ENCODE measurements at regions not wholly inside any gene's neighbourhood (a gene's known extent, or its start where the extent isn't known, plus 50 kb on each side); places are given as distances from the start of the nearest gene placed in this dataset.

DNA sequence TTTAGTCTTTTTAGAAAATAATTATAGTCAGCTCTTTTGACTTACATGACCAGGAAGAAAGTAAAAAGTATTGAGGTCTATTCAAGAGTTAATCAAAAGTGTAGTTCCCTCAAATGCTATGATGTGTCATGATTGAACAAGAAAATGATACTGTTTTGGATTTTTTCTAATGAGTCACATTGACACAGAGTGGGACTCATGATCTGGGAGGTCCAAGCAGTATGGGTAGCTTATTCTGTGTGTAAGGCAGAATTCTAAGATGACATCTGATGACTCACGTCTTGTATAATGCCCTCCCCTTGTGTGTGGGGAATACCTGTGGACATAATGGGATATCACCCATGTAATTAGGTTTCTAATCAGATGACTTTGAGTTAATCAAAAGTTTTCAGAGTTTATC, 178.1 kb upstream of the DDHD1 start:
- DNase-seq: no peak

DNA sequence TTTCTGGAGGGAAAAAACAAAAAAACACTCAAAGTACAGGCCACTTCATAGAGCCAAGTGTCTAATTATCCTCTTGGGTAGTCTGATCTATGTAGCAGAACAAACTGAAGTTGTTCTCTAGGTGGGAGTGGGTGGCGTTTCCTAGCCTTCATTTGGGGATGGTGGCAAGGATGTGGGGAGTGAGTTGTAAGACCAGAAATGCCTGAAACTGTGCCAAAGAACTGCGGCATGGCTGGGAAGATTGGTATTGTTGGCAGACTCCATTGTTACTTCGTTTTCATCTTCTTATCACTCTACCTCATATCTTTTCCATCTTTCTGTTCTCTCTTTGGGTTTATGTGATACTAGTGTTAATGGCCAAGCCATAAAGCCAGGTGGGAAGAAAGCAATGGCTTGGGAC, 177.3 kb upstream of the DDHD1 start:
- DNase-seq: no peak

DNA sequence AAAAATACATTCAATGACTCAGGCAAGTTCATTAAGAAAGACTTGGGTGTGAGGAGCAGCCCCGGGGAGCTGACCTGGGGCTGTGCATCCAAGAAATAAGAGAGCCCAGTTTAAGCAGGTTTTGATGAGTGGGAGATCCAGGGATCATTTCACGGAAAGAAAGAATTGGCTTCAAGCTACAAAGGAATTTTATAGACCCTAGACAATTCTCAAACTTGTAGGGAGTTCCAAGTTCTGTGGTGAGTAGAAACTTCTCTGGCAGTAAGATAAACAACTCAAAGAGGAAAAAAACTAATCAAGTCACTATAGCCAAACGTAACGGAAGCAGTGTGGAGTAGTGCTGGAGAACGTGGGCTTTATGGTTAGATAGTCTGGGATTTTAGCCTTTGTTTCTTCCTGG, 175.7 kb upstream of the DDHD1 start:
- no peak for DNase-seq

DNA sequence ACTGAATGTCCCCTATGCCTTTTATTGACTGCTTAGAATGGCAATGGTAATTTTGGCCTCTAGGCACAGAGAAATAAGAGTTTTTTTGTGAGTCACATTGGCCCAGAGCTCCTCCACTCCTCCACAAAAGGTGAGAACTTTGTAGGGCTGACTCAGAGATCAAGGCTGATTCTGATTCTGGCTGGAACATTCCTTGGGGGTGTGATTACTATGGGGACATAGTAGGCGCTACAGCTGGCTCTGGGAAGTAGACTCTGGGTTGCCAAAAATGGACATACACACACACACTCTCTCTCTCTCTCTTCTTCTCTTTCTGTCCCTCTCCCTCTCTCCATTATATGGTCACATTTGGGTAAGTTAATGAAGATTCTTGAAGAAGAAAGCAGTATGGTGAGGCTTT, 174.6 kb upstream of the DDHD1 start:
- DNase-seq: no peak

DNA sequence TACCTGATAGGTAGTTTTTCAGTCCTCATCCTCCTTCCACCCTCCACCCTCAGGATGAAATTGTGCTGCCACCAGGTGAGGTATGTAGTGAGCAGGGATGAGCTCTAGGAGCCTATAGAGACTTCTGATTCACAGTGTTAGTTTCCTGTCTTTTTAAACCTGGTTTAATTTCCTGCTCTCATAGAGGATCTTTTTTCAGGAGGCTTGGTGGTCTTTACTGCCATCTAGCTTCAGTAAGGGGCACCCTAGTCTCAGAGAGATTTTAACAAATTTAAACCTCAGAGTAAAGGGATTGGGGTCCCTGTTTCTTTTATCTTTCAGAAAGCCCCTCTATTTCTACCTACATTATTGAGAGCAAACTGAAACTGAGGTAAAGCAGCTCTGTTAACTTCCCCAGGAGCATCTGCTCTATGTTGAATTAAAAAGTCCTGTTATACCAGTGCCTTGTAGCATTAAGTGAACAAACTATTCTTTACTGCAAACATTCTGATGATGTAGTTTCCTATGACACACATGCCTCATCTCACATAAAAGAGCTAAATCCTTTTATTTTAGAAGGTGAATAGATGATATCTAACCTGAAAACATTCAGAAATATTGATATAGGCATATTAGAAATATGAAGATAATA, 172.2 kb upstream of the DDHD1 start:
- no peak for DNase-seq

DNA sequence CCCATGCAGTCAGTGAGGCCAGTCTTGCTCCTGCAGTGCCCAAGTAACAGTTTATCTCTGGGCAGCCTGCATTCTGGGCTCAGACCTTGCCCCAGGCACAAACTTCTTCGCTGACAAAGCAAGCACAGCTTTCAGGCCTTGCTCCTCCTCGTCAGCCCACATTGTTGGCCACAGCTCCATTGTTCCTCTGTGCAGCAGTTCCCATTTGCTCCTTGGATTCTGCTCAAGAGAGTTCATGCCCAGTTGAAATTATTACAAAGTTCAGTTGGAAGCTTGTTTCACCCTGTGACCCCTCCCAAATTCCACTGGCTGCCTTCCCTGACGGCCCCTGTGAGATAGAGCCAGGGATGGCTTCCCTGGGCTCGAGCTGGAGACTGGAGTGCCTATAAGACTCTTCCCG, 163.4 kb upstream of the DDHD1 start:
- no peak for DNase-seq

DNA sequence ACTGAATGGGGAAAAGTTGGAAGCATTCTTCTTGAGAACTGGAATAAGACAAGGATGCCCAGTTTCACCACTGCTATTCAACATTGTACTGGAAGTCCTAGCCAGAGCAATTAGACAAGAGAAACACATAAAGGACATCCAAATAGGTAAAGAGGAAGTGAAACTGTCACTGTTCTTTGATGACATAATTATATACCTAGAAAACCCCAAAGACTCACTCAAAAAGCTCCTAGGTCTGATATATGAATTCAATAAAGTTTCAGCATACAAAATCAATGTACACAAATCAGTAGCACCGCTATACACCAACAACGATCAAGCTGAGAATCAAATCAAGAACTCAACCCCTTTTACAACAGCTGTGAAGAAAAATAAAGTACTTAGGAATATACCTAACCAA, 157.3 kb upstream of the DDHD1 start:
- no peak for DNase-seq

DNA sequence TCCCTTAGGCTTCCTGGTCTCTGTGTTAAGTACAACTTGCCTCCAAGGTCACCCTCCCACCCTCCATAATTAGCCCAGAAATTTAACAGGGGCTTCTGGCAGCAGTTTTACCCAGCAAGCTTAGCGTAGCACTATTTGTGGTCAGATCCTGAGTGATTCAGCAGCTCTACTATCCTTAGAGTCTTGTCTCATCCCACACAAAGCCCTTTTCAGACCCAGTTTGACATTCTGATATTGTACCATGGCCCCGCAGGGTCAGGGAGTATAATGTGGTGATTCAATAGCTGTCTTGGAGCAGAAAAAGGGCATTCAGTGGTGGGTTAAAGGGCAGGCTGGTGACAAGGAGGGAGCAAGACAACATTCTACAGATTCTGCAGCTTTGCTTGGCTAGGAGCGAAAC, 153.8 kb upstream of the DDHD1 start:
- peak; percentile 20 for DNase-seq

DNA sequence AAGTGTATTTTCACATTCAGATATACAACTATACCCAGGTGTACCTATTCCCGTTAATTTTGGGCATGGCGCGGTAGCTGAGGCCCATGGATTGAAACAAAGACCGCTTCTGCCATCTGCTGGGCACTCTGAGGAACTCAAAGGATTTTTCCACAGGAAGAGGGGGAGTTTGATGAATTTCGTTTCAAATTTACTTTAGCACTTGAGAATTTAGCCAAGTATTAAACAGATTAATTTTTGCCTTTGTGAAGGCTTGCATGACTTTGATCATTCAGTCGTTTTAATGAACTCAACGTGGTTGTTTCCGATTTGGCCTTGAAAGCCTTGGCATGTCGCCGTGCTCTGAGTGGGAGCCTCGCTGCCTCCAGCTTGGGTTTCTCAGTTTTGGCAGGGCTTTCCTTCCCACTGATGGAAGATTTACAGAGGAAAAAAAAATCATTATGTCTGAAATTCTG, 153.2 kb upstream of the DDHD1 start:
- DNase-seq: peak; percentile 72

DNA sequence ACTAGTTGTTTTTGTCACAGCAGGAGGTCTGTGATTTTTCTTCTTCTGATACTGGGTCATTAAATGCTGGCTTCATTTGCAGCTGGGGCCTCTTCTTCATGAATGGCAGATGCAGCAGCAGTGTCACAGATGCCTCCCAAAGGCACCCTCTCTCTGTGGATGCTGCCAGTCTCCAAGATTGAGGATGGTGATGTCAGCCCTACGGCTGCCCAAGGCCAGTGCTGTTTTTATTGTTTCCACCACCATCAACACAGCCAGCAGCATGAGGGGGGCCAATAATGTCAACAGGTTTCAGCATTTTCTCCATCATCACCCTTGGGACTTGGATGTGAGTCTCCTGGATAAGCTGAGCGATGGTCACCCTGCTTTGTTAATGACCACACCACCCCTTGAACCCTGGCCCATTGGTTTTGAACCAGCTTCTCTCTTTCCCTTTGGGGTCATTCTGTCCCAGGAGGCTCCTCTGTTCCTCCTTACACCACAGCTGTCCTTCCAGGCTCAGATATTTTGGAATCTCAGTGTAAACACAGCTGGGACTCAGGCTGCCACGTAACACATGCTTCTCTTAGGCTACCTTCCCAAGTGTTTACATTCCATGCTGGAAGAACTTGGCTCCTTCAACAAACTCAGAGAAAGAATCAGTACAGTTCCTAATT, 151.7 kb upstream of the DDHD1 start:
- peak; percentile 12 for DNase-seq

DNA sequence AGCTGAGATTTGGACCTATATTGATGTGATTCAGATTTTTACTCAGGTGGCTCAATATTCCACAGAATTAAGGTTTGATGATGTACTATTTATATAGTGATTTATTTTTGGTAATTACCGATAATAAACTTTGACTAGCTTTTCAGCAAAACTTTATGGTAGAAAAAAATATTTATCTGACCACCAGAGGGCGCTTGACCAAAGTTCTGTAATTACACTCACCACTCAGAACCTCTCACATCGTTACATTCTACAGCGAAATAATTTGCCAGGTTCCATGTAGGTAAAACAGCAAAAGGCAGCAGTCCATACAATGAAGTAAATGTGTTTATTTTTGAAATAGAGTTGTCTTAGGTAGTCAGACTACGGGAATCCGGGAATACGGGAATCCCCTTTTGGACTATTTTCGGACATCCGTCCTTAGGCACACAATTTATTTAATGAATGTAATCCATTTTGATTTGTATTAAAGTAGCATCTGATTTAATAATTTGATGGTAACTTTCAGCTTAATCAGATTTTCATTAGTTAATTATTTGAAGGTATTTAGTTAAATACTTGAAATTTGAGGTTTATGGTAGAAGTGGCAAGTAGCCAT, 143.0 kb upstream of the DDHD1 start:
- DNase-seq: peak; percentile 41

DNA sequence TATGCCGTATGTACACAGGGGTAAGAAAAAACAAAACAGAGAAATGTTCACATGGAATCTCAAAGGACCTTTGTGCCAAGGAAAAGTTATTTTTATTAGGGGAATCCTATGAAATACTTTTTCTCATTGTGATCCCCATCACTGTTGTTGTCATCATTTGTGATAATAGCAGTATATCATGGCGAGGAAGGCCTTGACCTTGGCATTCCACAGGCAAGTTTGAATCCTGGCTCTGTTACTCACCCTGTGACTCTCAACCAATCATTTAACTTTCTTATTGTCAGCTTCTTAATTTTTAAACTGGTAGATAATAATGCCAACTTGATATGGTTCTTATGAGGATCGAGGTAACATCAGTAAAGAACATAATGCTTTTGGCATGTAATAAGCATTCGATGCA, 142.2 kb upstream of the DDHD1 start:
- no peak for DNase-seq

DNA sequence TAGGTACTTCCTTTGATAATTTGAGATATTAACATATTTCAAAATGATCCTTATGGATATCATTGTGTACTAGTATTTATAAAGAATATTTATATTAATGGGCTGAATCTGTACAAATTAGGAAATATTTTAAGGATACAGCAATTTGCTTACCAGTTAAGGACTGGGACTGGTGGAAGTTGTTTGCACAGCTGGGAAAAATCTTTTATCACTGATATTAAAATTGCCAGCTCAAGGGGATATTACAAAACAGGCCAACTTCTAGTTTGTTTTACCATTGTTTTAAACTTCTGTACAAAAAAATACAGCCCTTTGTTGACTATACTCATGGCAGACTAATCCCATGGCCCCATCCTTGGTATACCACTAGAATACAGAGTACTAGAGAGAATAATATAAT, 133.2 kb upstream of the DDHD1 start:
- no peak for DNase-seq

DNA sequence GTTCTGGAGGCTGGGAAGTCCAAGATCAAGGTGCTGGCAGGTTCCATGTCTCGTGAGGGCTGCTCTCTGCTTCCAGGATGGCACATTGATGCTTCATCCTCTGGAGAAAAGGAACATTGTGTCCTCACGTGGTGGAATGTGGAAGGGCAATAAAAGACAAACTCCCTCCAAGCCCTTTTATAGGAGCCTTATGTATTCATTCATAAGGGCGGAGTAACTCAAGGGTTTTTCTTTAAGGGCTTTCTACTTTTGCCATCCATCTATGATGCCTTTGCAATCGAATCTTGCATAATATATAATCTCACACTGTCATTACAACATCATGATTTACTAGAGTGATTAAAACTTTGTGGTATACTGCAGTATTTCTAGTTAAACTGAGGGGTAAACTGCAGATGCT, 132.7 kb upstream of the DDHD1 start:
- no peak for DNase-seq

DNA sequence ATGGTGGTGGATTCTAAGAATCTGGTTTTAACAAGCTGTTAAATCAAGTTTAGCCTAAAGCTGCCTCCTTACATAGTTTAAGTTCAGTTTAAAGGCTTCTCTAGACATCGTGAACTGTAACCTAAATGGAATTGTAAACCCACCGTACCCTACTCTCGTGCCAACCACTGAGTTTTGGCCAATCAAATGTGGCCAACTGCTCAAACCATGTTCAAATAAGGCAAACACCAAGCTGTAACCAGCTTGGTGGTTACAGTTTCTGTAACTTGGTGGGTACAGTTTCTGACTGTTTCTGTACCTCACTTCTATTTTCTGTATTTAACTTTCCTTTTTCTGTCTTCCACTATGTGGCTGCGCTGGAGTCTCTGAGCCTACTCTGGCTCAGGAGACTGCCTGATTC, 131.9 kb upstream of the DDHD1 start:
- no peak for DNase-seq

DNA sequence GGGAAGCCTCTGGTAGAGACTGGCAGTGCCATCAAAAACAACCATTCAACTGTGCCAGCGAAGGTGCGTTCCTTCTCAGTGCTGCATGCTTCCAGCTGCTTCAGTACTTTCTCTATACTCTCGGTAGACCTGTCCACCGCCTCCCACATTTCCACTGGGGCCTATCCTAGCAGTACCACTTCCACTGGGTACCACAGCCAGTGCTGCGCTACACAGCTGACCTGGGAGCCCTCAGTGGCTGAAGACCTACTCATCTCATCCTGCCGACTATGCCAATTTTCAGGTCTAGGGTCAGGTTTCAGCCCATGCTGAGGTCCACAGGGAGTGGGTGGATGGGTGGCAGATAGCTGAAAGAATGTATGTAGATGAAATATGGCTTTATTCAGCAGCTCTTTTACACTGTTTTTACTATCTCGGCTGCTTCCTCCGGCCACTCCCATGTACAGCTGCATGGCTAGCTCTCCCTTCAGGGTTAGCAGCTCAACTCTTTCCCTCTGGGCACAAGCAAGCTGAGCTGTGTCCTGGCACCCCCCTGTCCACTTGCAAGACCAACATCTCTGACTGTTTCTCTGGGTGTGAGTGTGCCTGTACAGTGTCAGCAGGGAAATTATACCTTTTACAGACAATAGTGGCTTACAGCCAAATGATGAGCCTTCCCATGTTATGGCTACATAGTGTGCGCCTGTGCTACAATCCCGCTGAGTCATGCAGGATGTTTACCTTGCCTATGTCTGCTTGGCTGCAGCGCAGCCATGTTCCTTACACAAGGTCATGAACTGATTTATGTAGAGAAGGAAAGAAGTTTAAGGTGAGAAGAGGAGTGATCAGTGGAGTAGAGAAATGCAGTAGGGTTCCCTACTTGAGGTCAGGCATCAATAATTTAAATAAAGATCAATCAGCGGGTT, 125.7 kb upstream of the DDHD1 start:
- DNase-seq: no peak

DNA sequence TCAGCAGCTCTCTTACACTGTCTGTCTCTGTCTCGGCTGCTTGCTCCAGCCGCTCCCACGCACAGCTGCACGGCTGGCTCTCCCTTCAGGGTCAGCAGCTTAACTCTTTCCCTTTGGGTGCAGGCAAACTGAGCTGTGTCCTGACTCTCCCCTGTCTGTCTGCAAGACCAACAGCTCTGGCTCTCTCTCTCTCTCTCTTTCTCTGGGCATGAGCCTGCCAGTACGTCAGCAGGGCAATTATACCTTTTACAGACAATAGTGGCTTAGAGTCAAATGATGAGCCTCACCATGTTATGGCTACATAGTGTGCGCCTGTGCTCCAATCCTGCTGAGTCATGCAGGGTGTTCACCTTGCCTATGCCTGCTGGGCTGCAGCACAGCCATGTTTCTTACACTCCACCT, 120.5 kb upstream of the DDHD1 start:
- no peak for DNase-seq

DNA sequence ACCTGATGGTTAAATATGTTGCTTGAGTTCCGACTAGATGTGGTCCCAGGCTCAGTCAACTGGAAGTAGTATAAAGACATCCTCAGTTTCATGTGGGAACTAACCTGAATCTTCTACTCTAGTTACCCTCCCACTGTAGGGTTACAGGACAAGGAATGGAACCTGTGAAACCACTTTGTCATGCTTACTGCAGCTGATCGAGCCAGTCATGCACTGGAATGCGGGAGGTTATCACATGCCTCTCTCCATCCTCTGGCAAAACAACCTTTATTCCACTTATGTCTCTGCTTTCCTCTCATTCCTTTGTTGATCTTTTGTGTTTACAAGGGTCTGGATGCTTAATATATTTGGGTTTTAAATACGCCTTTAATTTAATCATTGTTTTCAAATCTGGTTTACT, 111.9 kb upstream of the DDHD1 start:
- no peak for DNase-seq

DNA sequence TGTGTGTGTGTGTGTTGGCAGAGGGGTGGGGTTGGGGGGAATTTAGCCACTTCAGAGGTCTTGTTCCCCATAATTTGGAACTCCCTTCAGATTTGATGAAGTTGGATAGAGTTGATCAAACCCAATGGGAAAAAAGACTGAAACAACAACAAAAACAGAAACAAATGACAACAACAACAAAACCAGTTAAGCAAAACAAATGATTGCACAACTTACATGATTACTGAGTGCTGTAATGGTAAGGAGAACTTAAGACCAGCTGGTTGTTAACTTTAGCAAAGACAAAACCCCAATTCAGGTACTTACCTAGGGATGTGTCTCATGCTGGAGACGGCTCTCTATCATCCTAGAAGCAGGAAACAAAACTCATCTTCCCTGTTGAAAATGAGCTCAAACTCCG, 107.8 kb upstream of the DDHD1 start:
- DNase-seq: no peak

DNA sequence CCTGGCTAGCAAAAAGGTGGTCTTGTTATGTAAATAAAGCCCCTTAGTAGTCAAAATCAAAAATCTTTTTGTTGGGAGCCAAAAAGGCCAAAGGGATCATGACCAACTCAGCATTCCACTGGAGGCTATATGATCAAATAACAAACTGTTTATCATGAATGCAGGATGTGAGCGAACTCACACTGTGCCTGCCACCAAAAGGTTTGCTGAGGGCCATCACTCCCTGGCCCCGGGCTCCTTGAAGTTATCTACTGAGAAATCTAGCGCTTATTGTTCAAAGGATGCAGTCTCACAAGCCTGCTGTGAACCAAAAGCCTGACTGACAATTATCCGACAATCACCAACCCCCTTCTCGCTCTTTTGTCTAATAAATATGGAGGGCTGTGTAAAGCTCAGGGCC, 107.2 kb upstream of the DDHD1 start:
- DNase-seq: no peak

DNA sequence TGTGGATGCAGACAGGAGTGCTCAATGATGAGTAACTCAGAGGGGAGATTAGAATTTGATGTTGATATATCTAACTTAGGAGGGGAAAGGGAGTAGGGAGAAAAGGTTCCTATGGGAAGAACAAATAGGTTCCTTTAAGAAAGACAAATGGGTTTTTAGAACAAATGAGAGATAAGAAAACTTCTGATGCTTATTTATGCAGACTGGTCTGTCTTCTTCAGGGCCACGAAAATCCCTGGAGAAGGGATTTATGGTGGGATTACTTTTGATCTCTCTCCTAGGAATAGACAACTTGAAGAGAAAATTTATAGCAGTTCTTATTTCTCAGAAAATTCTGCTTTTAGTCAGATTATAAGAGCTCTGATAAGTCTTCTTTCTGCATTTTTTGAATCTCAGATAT, 99.0 kb upstream of the DDHD1 start:
- DNase-seq: no peak

DNA sequence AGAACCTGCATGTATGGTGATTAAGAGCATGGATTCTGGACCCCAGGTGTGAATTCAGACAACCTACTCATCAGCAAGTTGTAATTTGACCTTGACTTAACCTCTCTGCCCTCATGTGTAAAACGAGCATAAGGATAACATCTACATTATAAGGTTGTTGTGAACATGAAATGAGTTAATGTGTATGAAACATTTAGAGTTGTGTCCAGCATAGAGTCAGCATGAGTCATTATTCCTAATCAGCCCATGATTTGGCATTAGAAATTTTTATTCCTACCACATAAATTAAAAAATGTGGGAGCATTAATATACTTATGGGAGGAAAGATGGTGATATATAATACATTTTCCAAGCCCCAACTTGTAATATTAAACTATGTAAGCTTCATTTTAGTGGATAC, 95.9 kb upstream of the DDHD1 start:
- no peak for DNase-seq

DNA sequence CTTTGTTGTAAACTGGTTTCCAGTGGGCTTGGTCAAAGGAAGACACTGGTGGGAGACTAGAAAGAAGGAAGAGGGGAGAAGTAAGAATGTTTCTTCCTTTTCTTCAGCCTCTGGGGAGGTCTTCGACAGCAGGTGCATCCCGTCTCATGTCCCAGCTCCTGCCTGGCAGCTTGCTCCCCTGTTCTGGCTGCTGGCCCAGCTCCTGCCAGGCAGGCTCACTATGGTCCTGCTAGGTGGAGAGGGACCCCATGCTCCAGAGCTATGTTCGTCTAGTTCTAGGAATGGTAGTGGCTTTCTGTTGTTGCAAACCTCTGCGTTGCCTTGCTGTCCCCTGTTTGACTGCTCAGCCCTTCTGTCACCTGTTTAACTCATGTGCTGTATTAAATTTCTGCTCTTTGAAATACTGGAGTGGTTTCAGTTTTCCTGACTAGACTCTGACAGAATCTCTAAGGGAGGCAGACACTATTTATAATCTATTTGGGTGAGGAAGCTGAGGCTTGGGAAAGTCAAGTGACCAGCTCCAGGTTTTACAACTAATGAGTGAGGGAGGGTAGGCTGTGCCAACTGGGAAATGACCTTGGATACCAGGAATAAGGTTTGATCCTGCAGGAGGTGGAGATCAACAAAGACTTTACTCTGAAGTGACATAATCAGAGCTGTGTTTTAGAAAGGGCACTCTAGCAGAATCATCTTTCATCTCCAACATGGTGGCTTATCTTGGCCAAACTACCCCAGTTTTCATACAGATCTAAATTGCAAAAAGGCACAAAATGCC, 94.7 kb upstream of the DDHD1 start:
- no peak for DNase-seq

Measured in retina (tissue), 1 donor.